Activated CD8-positive, alpha-beta memory T cell treated with anti-CD3 and anti-CD28 coated beads, Interleukin-2, amount 50 U/mL, for 48 hours (primary cell): ENCODE measurements at regions not wholly inside any gene's neighbourhood (a gene's known extent, or its start where the extent isn't known, plus 50 kb on each side); places are given as distances from the start of the nearest gene placed in this dataset.
"Not testable (repeated sequence)": the region's sequence is repeated elsewhere in the genome, so short reads cannot be mapped to it uniquely, and the experiment has no call there.

Experiments used
- DNase-seq: peaks from one replicate; pipeline ENCODE4 v3.0.0-alpha.2; 2020

- no peak for DNase-seq
Observed at GRCh38 chr7:41576166-41576565, 126.7 kb downstream of the INHBA start.

GRCh38 chr7:41574377-41574776 lies 128.5 kb downstream of the INHBA start:
- no peak for DNase-seq

GRCh38 chr7:41573862-41574261 lies 129.0 kb downstream of the INHBA start:
- no peak for DNase-seq

- no peak for DNase-seq
Observed at GRCh38 chr7:41573443-41573842, 129.4 kb downstream of the INHBA start.

GRCh38 chr7:41573015-41573414 lies 129.9 kb downstream of the INHBA start:
- no peak for DNase-seq

- DNase-seq, result no peak
Observed at GRCh38 chr7:41571573-41571972, 131.3 kb downstream of the INHBA start.

- no peak for DNase-seq
Observed at GRCh38 chr7:41570766-41571165, 132.1 kb downstream of the INHBA start.

GRCh38 chr7:41568135-41568534 lies 134.8 kb downstream of the INHBA start:
- no peak for DNase-seq

- no peak for DNase-seq
Observed at GRCh38 chr7:41567731-41568114, 135.2 kb downstream of the INHBA start.

- DNase-seq, result no peak
Observed at GRCh38 chr7:41567031-41567730, 135.7 kb downstream of the INHBA start.

- DNase-seq, result no peak
Observed at GRCh38 chr7:41566581-41566980, 136.3 kb downstream of the INHBA start.

- DNase-seq, result no peak
Observed at GRCh38 chr7:41565655-41566054, 137.2 kb downstream of the INHBA start.

GRCh38 chr7:41559426-41559825 lies 143.5 kb downstream of the INHBA start:
- DNase-seq, result no peak

GRCh38 chr7:41554481-41554880 lies 148.4 kb downstream of the INHBA start:
- no peak for DNase-seq

- not testable (repeated sequence) for DNase-seq
Observed at GRCh38 chr7:41550046-41550445, 152.8 kb downstream of the INHBA start.

- DNase-seq, result no peak
Observed at GRCh38 chr7:41544241-41544640, 158.6 kb downstream of the INHBA start.

GRCh38 chr7:41540601-41541000 lies 162.3 kb downstream of the INHBA start:
- DNase-seq, result no peak

GRCh38 chr7:41538810-41539724 lies 163.8 kb downstream of the INHBA start:
- DNase-seq, result no peak

GRCh38 chr7:41536873-41537665 lies 165.8 kb downstream of the INHBA start:
- DNase-seq, result no peak

GRCh38 chr7:41536122-41536872 lies 166.6 kb downstream of the INHBA start:
- DNase-seq, result no peak

GRCh38 chr7:41529831-41530230 lies 173.1 kb downstream of the INHBA start:
- DNase-seq, result no peak

GRCh38 chr7:41524876-41525275 lies 178.0 kb downstream of the INHBA start:
- no peak for DNase-seq

GRCh38 chr7:41520445-41520844 lies 182.4 kb downstream of the INHBA start:
- no peak for DNase-seq
